GM11168 (cell line): ENCODE measurements at regions not wholly inside any gene's neighbourhood (a gene's known extent, or its start where the extent isn't known, plus 50 kb on each side); places are given as distances from the start of the nearest gene placed in this dataset.
"Not testable (repeated sequence)": the region's sequence is repeated elsewhere in the genome, so short reads cannot be mapped to it uniquely, and the experiment has no call there.

Source experiments
- in situ Hi-C: fragments of 300-500 bp; cut with MboI; formaldehyde crosslinking; loops from one replicate; pipeline ENCODE4 v1.12.0; 2022; ENCODE audit warnings: low sequenced_read_pairs; ENCODE audit not compliant: unreplicated experiment

GRCh38 chr6:133042550-133043120 is 198.5 kb upstream of the EYA4 start:
- in situ Hi-C loops, result no loop called here

- in situ Hi-C loops, result no loop called here
Observed at GRCh38 chr6:133046576-133046975, 194.6 kb upstream of the EYA4 start.

GRCh38 chr6:133047065-133047665 is 194.0 kb upstream of the EYA4 start:
- in situ Hi-C loops, result no loop called here

GRCh38 chr6:133047706-133048105 is 193.5 kb upstream of the EYA4 start:
- in situ Hi-C loops, result no loop called here

- in situ Hi-C loops, result no loop called here
Observed at GRCh38 chr6:133051240-133051639, 189.9 kb upstream of the EYA4 start.

GRCh38 chr6:133052465-133052864 is 188.7 kb upstream of the EYA4 start:
- in situ Hi-C loops, result no loop called here

- in situ Hi-C loops, result no loop called here
Observed at GRCh38 chr6:133055441-133055966, 185.7 kb upstream of the EYA4 start.

- in situ Hi-C loops, result no loop called here
Observed at GRCh38 chr6:133057352-133057751, 183.8 kb upstream of the EYA4 start.

GRCh38 chr6:133062077-133062476 is 179.1 kb upstream of the EYA4 start:
- in situ Hi-C loops, result no loop called here

- in situ Hi-C loops, result no loop called here
Observed at GRCh38 chr6:133062696-133063306, 178.4 kb upstream of the EYA4 start.

- in situ Hi-C loops, result no loop called here
Observed at GRCh38 chr6:133067960-133068359, 173.2 kb upstream of the EYA4 start.

GRCh38 chr6:133070410-133071043 is 170.6 kb upstream of the EYA4 start:
- in situ Hi-C loops, result no loop called here

GRCh38 chr6:133079901-133080300 is 161.3 kb upstream of the EYA4 start:
- in situ Hi-C loops, result no loop called here

GRCh38 chr6:133083248-133083967 is 157.7 kb upstream of the EYA4 start:
- in situ Hi-C loops, result no loop called here

- in situ Hi-C loops, result no loop called here
Observed at GRCh38 chr6:133085471-133085870, 155.7 kb upstream of the EYA4 start.

- in situ Hi-C loops, result no loop called here
Observed at GRCh38 chr6:133085896-133086295, 155.3 kb upstream of the EYA4 start.

GRCh38 chr6:133088931-133089695 is 152.0 kb upstream of the EYA4 start:
- in situ Hi-C loops, result no loop called here

GRCh38 chr6:133092199-133092598 is 149.0 kb upstream of the EYA4 start:
- in situ Hi-C loops, result no loop called here

GRCh38 chr6:133092771-133093170 is 148.4 kb upstream of the EYA4 start:
- in situ Hi-C loops, result no loop called here

- in situ Hi-C loops, result not testable (repeated sequence)
Observed at GRCh38 chr6:133093211-133093610, 147.9 kb upstream of the EYA4 start.
